ENCODE measurements at regions not wholly inside any gene's neighbourhood (a gene's known extent, or its start where the extent isn't known, plus 50 kb on each side); places are given as distances from the start of the nearest gene placed in this dataset.

- DNase-seq (ENCODE audit: low read depth in 1 of 2, low spot score in 2 of 2), result no peak
- no peak overlapping the region for H3K56ac ChIP-seq (replicated peaks; ENCODE audit: insufficient read length, low read depth, low read length)
- no peak overlapping the region for H2AK5ac ChIP-seq (ENCODE audit: low read depth, low read length)
- no peak for TF ChIP-seq KDM5A (IDR thresholded peaks at IDR 0.05; ENCODE audit: low read length)
- no peak for TF ChIP-seq NRF1 (IDR thresholded peaks at IDR 0.05; ENCODE audit: low read depth, low read length)
- TF ChIP-seq ASH2L (IDR thresholded peaks at IDR 0.05; ENCODE audit: low read length), result no peak
- TF ChIP-seq CREB1 (IDR thresholded peaks at IDR 0.05), result no peak
- no peak for TF ChIP-seq EZH2 (IDR thresholded peaks at IDR 0.05; ENCODE audit: low read depth, low read length, severe bottlenecking)
- TF ChIP-seq POLR2A (IDR thresholded peaks at IDR 0.05; ENCODE audit: control extremely low read depth in 1 of 2, low read depth in 2 of 2, low read length in 2 of 2), result no peak
- no peak for TF ChIP-seq TAF1 (IDR thresholded peaks at IDR 0.05; ENCODE audit: low read depth, low read length)
- no peak for TF ChIP-seq GTF2F1 (IDR thresholded peaks at IDR 0.05; ENCODE audit: borderline replicate concordance, low read depth, low read length)
- no peak for TF ChIP-seq CTBP2 (IDR thresholded peaks at IDR 0.05; ENCODE audit: borderline replicate concordance, insufficient read depth, insufficient read length, low read length)
- no peak for TF ChIP-seq SIRT6 (IDR thresholded peaks at IDR 0.05; ENCODE audit: low read length)
- no peak for TF ChIP-seq RAD21 (IDR thresholded peaks at IDR 0.05 in 1 of 2, conservative IDR thresholded peaks at IDR 0.05 in 1 of 2; ENCODE audit: low read depth in 2 of 2, low read length in 2 of 2)
- TF ChIP-seq SP2 (IDR thresholded peaks at IDR 0.05; ENCODE audit: low read length), result no peak
- no peak for TF ChIP-seq RXRA (IDR thresholded peaks at IDR 0.05; ENCODE audit: insufficient read depth, low read depth, low read length)
- TF ChIP-seq CHD1 (IDR thresholded peaks at IDR 0.05; ENCODE audit: low read depth, low read length), result no peak
- TF ChIP-seq RNF2 (IDR thresholded peaks at IDR 0.05; ENCODE audit: borderline replicate concordance, low read depth, low read length, missing control alignments, poor library complexity, severe bottlenecking), result no peak
Measured at GRCh38 chr4:14340321-14340720, 662.0 kb upstream of the CPEB2 start.

More at GRCh38 chr4:14340321-14340720, 662.0 kb upstream of the CPEB2 start:
- WGBS, 2 experiments (ENCODE audit: extremely low coverage in 1 of 2, insufficient coverage in 1 of 2, insufficient read length in 1 of 2, insufficient replicate concordance in 2 of 2, low coverage in 1 of 2, low lambda C conversion rate in 2 of 2, missing lambda C conversion rate in 1 of 2), result 81% methylated on average over 4 of the region's 4 CpGs; no CpG with 5 or more reads in 1 of the 2 experiments
- H3K79me1 ChIP-seq (ENCODE audit: low read depth, low read length), result no peaks in the 10 kb centered on the region
- no peak overlapping the region for H2BK20ac ChIP-seq (ENCODE audit: low read length)
- FAIRE-seq, result no peak
- no peak overlapping the region for H3K18ac ChIP-seq (ENCODE audit: extremely low read depth, low read length)
- no peak overlapping the region for H2BK120ac ChIP-seq (replicated peaks; ENCODE audit: low read depth, low read length)
- H3K23me2 ChIP-seq (ENCODE audit: low read depth, low read length), result no peaks in the 10 kb centered on the region
- H3K14ac ChIP-seq (ENCODE audit: insufficient read length), result no peak overlapping the region
- H3K27ac ChIP-seq (ENCODE audit: low read depth, low read length), result no peak overlapping the region
- POLR2A ChIA-PET (ENCODE audit: partially characterized antibody), result no interaction called here
- H2BK5ac ChIP-seq (ENCODE audit: low read depth, low read length), result no peak overlapping the region
- H3K9me3 ChIP-seq (ENCODE audit: insufficient read depth in 2 of 2, low read depth in 1 of 2, low read length in 1 of 2), result no peaks in the 10 kb centered on the region
- H3K4me3 ChIP-seq (ENCODE audit: extremely low read depth in 1 of 4, insufficient read depth in 2 of 4, low read depth in 3 of 4, low read length in 4 of 4), result no peak overlapping the region
- H2AFZ ChIP-seq (ENCODE audit: low read length), result peak overlapping the region; percentile 74; the same call in 1 of the 2 replicates
- H4K91ac ChIP-seq (replicated peaks; ENCODE audit: insufficient read length, low read length), result peak overlapping the region; percentile 31
- H3K4me2 ChIP-seq (ENCODE audit: insufficient read depth in 1 of 2, low read depth in 2 of 2, low read length in 2 of 2), result no peak overlapping the region
- peaks cover 0 to 4% (median 1%) of the 10 kb centered on the region in 4 experiments; a peak in 4 of 7 replicates for H3K4me1 ChIP-seq (replicated peaks in 1 of 4; ENCODE audit: control insufficient read depth in 3 of 4, insufficient read depth in 4 of 4, low read length in 3 of 4)
- no peaks in the 10 kb centered on the region for H4K20me1 ChIP-seq (replicated peaks in 1 of 2; ENCODE audit: control insufficient read depth in 1 of 2, insufficient read depth in 2 of 2, low read length in 2 of 2)
- no peak overlapping the region for H3K4ac ChIP-seq (replicated peaks; ENCODE audit: insufficient read length, low read depth, low read length)
- H4K5ac ChIP-seq (ENCODE audit: insufficient read length, low read depth, low read length), result no peak overlapping the region
- H2BK12ac ChIP-seq (ENCODE audit: low read depth, low read length), result no peak overlapping the region
- H3K36me3 ChIP-seq (ENCODE audit: control insufficient read depth in 2 of 4, insufficient read depth in 4 of 4, low read length in 3 of 4), result no peaks in the 10 kb centered on the region
- no peak overlapping the region for H3K23ac ChIP-seq (ENCODE audit: insufficient read length)
- no peaks in the 10 kb centered on the region for H3K27me3 ChIP-seq (replicated peaks in 1 of 4; ENCODE audit: control insufficient read depth in 3 of 4, extremely low read depth in 1 of 4, insufficient read depth in 3 of 4, low read length in 3 of 4)
- H3K9ac ChIP-seq (replicated peaks in 1 of 4; ENCODE audit: extremely low read depth in 1 of 4, low read depth in 3 of 4, low read length in 3 of 4), result no peak overlapping the region
- no peak overlapping the region for H4K8ac ChIP-seq (ENCODE audit: extremely low read depth, insufficient read depth, low read length)
- CTCF ChIA-PET (ENCODE audit: partially characterized antibody), result interaction anchor here (0.7 to 2.6 kb wide), 4 partner anchors 15 to 686 kb away, joined by 3 to 8 read pairs (median 4); no protein-coding TSS in a partner anchor
- H2BK15ac ChIP-seq (ENCODE audit: low read length), result no peak overlapping the region
- H3K79me2 ChIP-seq (ENCODE audit: control insufficient read depth in 1 of 2, insufficient read depth in 2 of 2, low read length in 2 of 2), result no peaks in the 10 kb centered on the region

Measured in H1 (cell line).